ENCODE measurements at regions not wholly inside any gene's neighbourhood (a gene's known extent, or its start where the extent isn't known, plus 50 kb on each side); places are given as distances from the start of the nearest gene placed in this dataset.

GRCh38 chr9:91116211-91116610 is 245.5 kb downstream of the AUH start:
- H3K4me1 ChIP-seq (replicated peaks in 1 of 2), result peaks cover 0 to 20% of the 10 kb centered on the region in 2 donors
- H3K4me3 ChIP-seq, result no peak overlapping the region
- no peaks in the 10 kb centered on the region for H3K27me3 ChIP-seq
- H3K27ac ChIP-seq, result no peak overlapping the region
- H3K36me3 ChIP-seq (replicated peaks in 1 of 2), result no peaks in the 10 kb centered on the region
- peak in 5 of 7 donors; percentile 25 to 57 (median 42) for DNase-seq
- intact Hi-C loops (cut with DNase I), result no loop called here
- WGBS, 4 donors, result 40 to 48% (median 44%) methylated on average over 2 to 3 of the region's 3 CpGs
- H3K9me3 ChIP-seq (replicated peaks in 1 of 3), result no peaks in the 10 kb centered on the region
- TF ChIP-seq POLR2A (IDR thresholded peaks at IDR 0.05) (no peak), CTCF (IDR thresholded peaks at IDR 0.05) (no peak)

GRCh38 chr9:91116711-91117110 is 245.0 kb downstream of the AUH start:
- TF ChIP-seq POLR2A (IDR thresholded peaks at IDR 0.05) (no peak), CTCF (IDR thresholded peaks at IDR 0.05) (no peak)
- H3K9me3 ChIP-seq (replicated peaks in 1 of 3), result no peaks in the 10 kb centered on the region
- DNase-seq, result no peak
- intact Hi-C loops (cut with DNase I), result no loop called here
- H3K36me3 ChIP-seq (replicated peaks in 1 of 2), result no peaks in the 10 kb centered on the region
- H3K27me3 ChIP-seq, result no peaks in the 10 kb centered on the region
- H3K4me3 ChIP-seq, result no peak overlapping the region
- WGBS, 4 donors, result 84 to 97% (median 94%) methylated on average over 5 of the region's 5 CpGs
- no peak overlapping the region for H3K27ac ChIP-seq
- H3K4me1 ChIP-seq (replicated peaks in 1 of 2), result peaks cover 0 to 20% of the 10 kb centered on the region in 2 donors

- intact Hi-C loops (cut with DNase I), result no loop called here
- Histone ChIP-seq H3K4me3 (no peak overlapping the region), H3K27me3 (no peaks in the 10 kb centered on the region), H3K27ac (peak overlapping the region in 3 of 5 donors; percentile 25 to 52 (median 38)), H3K4me1 (replicated peaks in 1 of 2) (peaks cover 0 to 20% of the 10 kb centered on the region in 2 donors), H3K9me3 (replicated peaks in 1 of 3) (no peaks in the 10 kb centered on the region), H3K36me3 (replicated peaks in 1 of 2) (no peaks in the 10 kb centered on the region)
- 73 to 88% (median 83%) methylated on average over 14 to 29 of the region's 29 CpGs for WGBS, 4 donors
- TF ChIP-seq CTCF (IDR thresholded peaks at IDR 0.05), result no peak
- no peak for TF ChIP-seq POLR2A (IDR thresholded peaks at IDR 0.05)
- DNase-seq, result no peak
These were observed 244.2 kb downstream of the AUH start for GRCh38 chr9:91117474-91117891.

- Histone ChIP-seq H3K36me3 (replicated peaks in 1 of 2) (no peaks in the 10 kb centered on the region), H3K27me3 (no peaks in the 10 kb centered on the region), H3K9me3 (replicated peaks in 1 of 3) (no peaks in the 10 kb centered on the region), H3K4me3 (peak overlapping the region in 2 of 4 donors; percentile 4 to 30), H3K27ac (peak overlapping the region in 3 of 5 donors; percentile 25 to 52 (median 38)), H3K4me1 (replicated peaks in 1 of 2) (peaks cover 0 to 20% of the 10 kb centered on the region in 2 donors)
- TF ChIP-seq POLR2A (IDR thresholded peaks at IDR 0.05) (peak in 1 of 2 donors; percentile 57), CTCF (IDR thresholded peaks at IDR 0.05) (no peak)
- peak; percentile 88 to 93 (median 92) for DNase-seq
- 8 to 20% (median 9%) methylated on average over 32 to 36 of the region's 36 CpGs for WGBS, 4 donors
- intact Hi-C loops (cut with DNase I), result no loop called here
These were observed 243.6 kb downstream of the AUH start for GRCh38 chr9:91117959-91118703.
